GM12865 (cell line): ENCODE measurements at regions not wholly inside any gene's neighbourhood (a gene's known extent, or its start where the extent isn't known, plus 50 kb on each side); places are given as distances from the start of the nearest gene placed in this dataset.
"Not testable (repeated sequence)": the region's sequence is repeated elsewhere in the genome, so short reads cannot be mapped to it uniquely, and the experiment has no call there.

Experiments used
- DNase-seq: peaks from one replicate; pipeline ENCODE4 v3.0.0; 2010; ENCODE audit warnings: low read depth
- H3K4me3 ChIP-seq: 2 replicates; pipeline ENCODE4 v1.5.1; 2011; ENCODE audit warnings: mild to moderate bottlenecking, low read depth, low read length, control low read depth
- TF ChIP-seq, protein P1 (sequence below): IDR thresholded peaks from 2 replicates; pipeline ENCODE4 v1.5.1; 2011; ENCODE audit warnings: low read length, control low read depth, low read depth, inconsistent platforms; ENCODE audit not compliant: insufficient read depth; ENCODE audit errors: missing control alignments

DNA sequence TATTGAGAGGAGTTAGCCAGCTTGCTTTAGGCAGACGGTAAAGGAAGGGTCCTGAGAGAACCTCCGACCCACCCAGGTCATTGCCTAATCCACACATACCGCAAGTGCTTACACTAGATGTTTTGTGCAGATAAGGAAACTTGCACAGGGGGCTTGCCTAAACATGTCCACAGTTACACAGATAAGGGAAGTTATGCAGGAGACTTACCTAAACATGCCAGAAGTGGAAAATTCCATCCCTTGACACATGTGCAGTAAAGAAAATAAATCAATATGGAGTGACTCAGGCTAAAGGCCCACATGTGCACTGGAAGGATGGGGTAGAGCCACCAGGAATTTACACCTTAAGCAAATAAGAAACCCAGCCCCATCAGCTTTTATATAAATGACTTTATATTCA is 232.8 kb upstream of the HDX start:
- H3K4me3 ChIP-seq, result no peak overlapping the region
- no peak for DNase-seq
- TF ChIP-seq, protein P1, sequence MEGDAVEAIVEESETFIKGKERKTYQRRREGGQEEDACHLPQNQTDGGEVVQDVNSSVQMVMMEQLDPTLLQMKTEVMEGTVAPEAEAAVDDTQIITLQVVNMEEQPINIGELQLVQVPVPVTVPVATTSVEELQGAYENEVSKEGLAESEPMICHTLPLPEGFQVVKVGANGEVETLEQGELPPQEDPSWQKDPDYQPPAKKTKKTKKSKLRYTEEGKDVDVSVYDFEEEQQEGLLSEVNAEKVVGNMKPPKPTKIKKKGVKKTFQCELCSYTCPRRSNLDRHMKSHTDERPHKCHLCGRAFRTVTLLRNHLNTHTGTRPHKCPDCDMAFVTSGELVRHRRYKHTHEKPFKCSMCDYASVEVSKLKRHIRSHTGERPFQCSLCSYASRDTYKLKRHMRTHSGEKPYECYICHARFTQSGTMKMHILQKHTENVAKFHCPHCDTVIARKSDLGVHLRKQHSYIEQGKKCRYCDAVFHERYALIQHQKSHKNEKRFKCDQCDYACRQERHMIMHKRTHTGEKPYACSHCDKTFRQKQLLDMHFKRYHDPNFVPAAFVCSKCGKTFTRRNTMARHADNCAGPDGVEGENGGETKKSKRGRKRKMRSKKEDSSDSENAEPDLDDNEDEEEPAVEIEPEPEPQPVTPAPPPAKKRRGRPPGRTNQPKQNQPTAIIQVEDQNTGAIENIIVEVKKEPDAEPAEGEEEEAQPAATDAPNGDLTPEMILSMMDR, result no peak

DNA sequence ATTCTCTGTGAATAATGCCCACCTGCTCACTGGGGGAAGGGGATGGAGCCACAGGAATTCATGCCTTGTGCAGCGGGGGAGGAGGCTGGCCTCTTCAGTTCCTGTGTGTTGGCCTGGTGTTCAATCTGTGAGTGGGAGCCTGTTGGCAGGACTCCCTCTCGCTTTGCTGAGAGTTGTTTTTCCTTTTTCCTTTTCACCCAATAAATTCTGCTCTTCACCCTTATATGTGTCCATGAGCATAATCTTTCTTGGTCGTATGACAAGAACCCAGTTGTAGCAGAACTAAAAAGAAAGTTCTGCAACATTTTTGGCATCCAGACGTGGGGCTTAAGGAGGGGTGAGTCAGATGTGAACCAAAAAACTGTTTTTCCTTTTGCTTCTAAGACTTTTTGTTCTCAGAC is 235.2 kb upstream of the HDX start:
- TF ChIP-seq, protein P1, result no peak
- DNase-seq, result no peak
- H3K4me3 ChIP-seq, result no peak overlapping the region

DNA sequence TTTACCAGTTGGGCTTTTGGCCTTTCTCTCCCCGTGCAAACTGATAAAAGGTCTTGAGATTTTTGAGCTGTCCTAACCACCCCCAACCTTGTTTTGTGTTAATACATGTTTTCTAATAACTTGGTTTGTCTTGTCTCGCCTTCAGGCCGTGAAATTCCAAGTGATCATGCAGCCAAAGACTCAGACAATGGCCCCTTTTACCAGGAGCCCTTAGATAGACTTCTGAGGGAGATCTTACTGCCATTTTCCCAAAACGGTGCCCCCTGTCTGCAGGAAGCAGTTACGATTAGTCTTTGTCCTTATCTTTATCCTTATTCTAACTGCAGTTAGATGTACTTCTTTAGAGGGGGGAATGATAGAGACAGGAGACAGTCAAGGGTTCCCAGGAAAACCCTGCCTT is 245.3 kb upstream of the HDX start:
- no peak overlapping the region for H3K4me3 ChIP-seq
- TF ChIP-seq, protein P1, result no peak
- DNase-seq, result no peak

DNA sequence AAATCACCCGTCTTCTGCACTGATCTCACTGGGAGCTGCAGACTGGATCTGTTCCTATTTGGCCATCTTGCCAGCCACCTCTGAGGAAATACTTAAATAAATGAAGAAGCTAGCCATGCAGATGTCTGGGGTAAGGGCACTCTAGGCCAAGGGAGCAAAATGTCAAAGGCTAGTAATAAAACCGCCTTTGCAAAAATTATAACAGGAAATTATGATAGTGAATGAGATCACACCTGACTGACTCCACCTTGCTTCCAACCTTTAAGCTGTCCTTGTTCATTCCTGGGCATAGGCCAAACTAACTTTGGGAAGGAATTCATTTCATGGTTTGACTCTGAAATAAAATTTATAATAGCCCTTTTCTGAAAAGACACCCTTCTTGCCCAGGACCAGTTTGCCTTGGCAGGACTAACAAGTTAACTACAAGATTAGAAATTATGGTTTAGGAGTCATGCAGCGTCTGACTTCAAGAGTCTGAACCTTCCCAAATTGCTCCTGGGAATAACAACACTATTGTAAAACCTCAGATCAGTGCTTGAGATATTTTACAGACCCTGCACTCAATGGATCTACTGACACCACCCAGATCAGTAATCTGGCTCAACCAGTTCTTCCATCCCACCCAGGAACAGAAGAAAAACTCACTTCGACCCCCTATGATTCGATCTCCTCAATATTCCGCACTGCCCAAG is 246.9 kb upstream of the HDX start:
- H3K4me3 ChIP-seq, result no peak overlapping the region
- DNase-seq, result no peak
- TF ChIP-seq, protein P1, result no peak

DNA sequence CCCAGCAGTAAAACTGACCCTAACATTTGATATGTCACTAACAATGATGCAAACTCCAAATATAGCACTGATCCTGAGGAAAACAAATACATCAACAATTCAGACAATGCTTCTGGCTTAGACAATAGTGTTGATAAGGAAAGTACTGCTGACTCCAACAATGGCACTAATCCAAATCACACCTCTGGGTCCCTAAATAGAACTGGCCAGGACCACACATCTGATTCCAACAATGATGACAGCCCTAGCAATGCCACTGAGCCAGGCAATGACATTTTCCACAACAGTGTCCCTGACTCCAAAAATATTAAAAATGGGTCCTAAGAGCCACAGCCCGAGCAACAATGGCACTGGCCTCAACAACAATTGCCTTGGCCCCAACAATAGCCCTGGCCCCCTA is 243.1 kb upstream of the APOOL start:
- no peak overlapping the region for H3K4me3 ChIP-seq
- TF ChIP-seq, protein P1, result no peak
- no peak for DNase-seq

DNA sequence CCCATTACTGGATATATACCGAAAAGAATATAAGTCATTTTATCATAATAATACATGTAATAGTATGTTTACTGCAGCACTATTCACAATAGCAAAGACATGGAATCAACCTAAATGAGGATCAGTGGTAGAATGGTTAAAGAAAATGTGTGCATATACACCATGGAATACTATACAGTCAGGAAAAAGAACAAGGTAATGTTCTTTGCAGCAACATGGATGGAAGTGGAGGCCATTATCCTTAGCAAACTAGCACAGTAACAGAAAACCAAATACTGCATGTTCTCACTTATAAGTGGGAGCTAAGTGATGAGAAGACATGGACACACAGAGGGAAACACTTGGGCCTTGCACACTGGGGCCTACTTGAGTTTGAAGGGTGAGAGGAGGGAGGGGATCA is 207.4 kb upstream of the APOOL start:
- DNase-seq, result no peak
- TF ChIP-seq, protein P1, result no peak
- H3K4me3 ChIP-seq, result no peak overlapping the region

DNA sequence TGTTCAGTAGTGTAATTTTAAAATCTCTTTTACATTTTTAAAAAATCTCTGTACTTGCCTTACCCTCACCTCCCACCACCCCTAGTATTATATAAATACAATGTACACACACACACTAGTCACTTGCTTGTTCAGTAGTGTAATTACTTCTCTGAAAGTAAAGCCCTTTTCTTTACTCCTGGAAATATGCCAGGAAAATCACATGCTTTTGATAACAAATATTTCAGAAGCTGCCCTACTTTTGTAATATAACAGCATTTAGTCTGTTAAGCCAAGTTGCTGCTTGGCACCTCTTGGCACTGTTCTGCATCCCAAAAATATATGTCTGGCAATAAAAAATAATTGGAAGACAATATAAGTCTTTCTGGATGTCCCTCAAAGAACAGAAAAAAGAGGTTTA is 172.8 kb upstream of the APOOL start:
- no peak overlapping the region for H3K4me3 ChIP-seq
- TF ChIP-seq, protein P1, result no peak
- DNase-seq, result no peak

DNA sequence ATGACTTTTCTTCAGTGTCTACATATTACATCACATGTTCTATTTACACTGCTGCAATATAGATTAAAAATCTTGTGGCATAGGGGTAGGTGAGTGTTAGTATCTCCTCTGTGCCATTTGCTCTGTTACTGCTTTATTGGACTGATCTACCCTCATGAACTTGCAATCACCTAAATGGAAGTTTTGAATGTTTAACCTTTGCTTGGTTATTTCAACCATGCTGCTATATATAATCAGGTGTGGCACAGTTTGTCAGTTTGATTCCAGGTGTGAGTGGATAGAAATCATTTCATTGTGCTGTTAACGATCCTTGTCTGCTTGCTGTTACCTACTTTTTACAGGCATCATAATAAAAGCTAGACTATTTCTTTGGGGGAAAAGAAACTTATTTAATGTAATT is 157.1 kb upstream of the APOOL start:
- not testable (repeated sequence) for H3K4me3 ChIP-seq, DNase-seq

DNA sequence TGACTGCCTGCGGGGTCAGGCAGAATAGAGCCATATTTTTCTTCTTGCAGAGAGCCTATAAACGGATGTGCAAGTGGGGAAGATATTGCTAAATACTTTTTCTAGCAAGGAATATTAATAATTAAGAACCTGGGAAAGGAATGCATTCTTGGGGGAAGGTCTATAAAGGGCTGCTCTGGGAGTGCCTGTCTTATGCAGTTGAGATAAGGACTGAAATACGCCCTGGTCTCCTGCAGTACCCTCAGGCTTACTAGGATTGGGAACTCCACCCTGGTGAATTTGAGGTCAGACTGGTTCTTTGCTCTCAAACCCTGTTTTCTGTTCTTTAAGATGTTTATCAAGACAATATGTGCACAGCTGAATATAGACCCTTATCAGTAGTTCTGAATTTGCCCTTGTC is 152.5 kb upstream of the APOOL start:
- H3K4me3 ChIP-seq, DNase-seq: not testable (repeated sequence)

DNA sequence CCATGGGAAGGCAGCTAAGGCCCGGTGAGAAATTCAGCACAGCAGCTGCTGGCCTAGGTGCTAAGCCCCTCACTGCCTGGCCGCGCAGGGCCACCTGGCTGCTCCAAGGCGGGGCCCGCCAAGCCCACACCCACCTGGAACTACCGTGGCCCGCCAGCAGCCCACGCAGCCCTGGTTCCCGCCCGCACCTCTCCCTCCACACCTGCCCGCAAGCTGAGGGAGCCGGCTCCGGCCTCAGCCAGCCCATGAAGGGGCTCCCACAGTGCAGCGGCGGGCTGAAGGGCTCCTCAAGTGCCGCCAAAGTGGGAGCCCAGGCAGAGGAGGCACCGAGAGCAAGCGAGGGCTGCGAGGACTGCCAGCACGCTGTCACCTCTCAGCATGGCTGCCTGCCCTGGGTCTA is 146.9 kb upstream of the APOOL start:
- not testable (repeated sequence) for H3K4me3 ChIP-seq, DNase-seq

DNA sequence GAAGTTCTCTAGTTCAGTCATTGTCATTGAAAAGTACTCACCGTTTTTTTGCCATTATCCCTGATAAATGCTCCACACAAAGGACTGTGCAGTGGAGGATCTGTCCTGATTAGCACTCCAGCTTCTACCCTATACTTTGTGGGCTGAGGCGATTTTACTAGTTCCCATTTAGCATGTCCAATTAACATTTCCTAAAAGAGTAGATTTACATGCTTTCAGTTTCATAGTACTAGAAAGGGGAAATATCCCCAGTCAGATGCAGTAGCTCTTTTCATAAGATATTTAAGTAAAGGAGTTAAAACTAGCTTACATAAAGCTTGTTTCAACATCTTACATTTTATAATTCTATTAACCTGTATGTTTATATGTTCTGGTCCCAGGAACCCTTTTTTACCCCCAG is 144.9 kb upstream of the APOOL start:
- H3K4me3 ChIP-seq, DNase-seq: not testable (repeated sequence)
